GM21786 (cell line): ENCODE measurements at regions not wholly inside any gene's neighbourhood (a gene's known extent, or its start where the extent isn't known, plus 50 kb on each side); places are given as distances from the start of the nearest gene placed in this dataset.
"Not testable (repeated sequence)": the region's sequence is repeated elsewhere in the genome, so short reads cannot be mapped to it uniquely, and the experiment has no call there.

Experiments used
- ATAC-seq: cut with Tn5 transposase; IDR thresholded peaks from one replicate; pipeline ENCODE4 v1.9.1; 2021; ENCODE audit not compliant: unreplicated experiment

GRCh38 chr21:36207577-36208320 is 51.1 kb downstream of the DOP1B start:
- no peak for ATAC-seq

- ATAC-seq = no peak
These were observed 51.8 kb downstream of the DOP1B start for GRCh38 chr21:36208326-36209013.

- ATAC-seq = no peak
These were observed 53.1 kb downstream of the DOP1B start for GRCh38 chr21:36209626-36210171.

- ATAC-seq = no peak
These were observed 54.4 kb downstream of the DOP1B start for GRCh38 chr21:36210779-36211659.

- no peak for ATAC-seq
These were observed 55.3 kb downstream of the DOP1B start for GRCh38 chr21:36211660-36212512.

- ATAC-seq = no peak
These were observed 55.8 kb downstream of the DOP1B start for GRCh38 chr21:36212513-36212780.

GRCh38 chr21:36214561-36214960 is 57.9 kb downstream of the DOP1B start:
- ATAC-seq = no peak

GRCh38 chr21:36217743-36218142 is 61.1 kb downstream of the DOP1B start:
- ATAC-seq = no peak

- no peak for ATAC-seq
These were observed 62.1 kb downstream of the DOP1B start for GRCh38 chr21:36218691-36219090.

- ATAC-seq = no peak
These were observed 66.8 kb downstream of the DOP1B start for GRCh38 chr21:36223451-36223850.

- ATAC-seq = no peak
These were observed 72.6 kb downstream of the DOP1B start for GRCh38 chr21:36229181-36229580.

- ATAC-seq = not testable (repeated sequence)
These were observed 74.8 kb downstream of the DOP1B start for GRCh38 chr21:36231444-36231843.

GRCh38 chr21:36232641-36233040 is 76.0 kb downstream of the DOP1B start:
- ATAC-seq = no peak

GRCh38 chr21:36235058-36235582 is 78.5 kb downstream of the DOP1B start:
- no peak for ATAC-seq

- no peak for ATAC-seq
These were observed 79.6 kb downstream of the DOP1B start for GRCh38 chr21:36236052-36236730.

- no peak for ATAC-seq
These were observed 80.8 kb downstream of the DOP1B start for GRCh38 chr21:36237441-36237840.

GRCh38 chr21:36239585-36239984 is 80.4 kb upstream of the MORC3 start:
- ATAC-seq = no peak

GRCh38 chr21:36241717-36242116 is 78.3 kb upstream of the MORC3 start:
- ATAC-seq = no peak

GRCh38 chr21:36245115-36245514 is 74.9 kb upstream of the MORC3 start:
- ATAC-seq = no peak

GRCh38 chr21:36245649-36246048 is 74.3 kb upstream of the MORC3 start:
- ATAC-seq = no peak
